Thoracic aorta (tissue), 2 donors: ENCODE measurements at regions not wholly inside any gene's neighbourhood (a gene's known extent, or its start where the extent isn't known, plus 50 kb on each side); places are given as distances from the start of the nearest gene placed in this dataset.

Experiments
- ATAC-seq: fragments of 150-250 bp; one replicate; pipeline ENCODE4 v1.8.0; 2017; ENCODE audit warnings: low read depth; ENCODE audit not compliant: insufficient number of reproducible peaks, low FRiP score
- DNase-seq: peaks from one replicate; pipeline ENCODE4 v3.0.0-alpha.2; 2020; ENCODE audit warnings: low spot score
- H3K27ac ChIP-seq, 2 donors: fragments of 200-600 bp; sonication (generic); 1 replicate in 1 of 2; 2 replicates in 1 of 2; pipeline ENCODE4 v1.5.1; 2016; ENCODE audit warnings: mild to moderate bottlenecking in 2 of 2, moderate library complexity in 2 of 2
- H3K27me3 ChIP-seq: fragments of 200-600 bp; sonication (generic); replicated peaks from 2 replicates; pipeline ENCODE4 v1.6.0; 2016; ENCODE audit warnings: mild to moderate bottlenecking; ENCODE audit not compliant: insufficient read depth
- H3K36me3 ChIP-seq: fragments of 200-600 bp; sonication (generic); one replicate; pipeline ENCODE4 v1.5.1; 2016
- H3K4me1 ChIP-seq, 2 donors: fragments of 200-600 bp; sonication (generic); 1 replicate in 1 of 2; 2 replicates in 1 of 2; pipeline versions ENCODE4 v1.5.1 to v1.6.0; 2016; ENCODE audit warnings: low read depth in 2 of 2, mild to moderate bottlenecking in 1 of 2; ENCODE audit not compliant: control insufficient read depth in 1 of 2
- H3K4me3 ChIP-seq: fragments of 200-600 bp; sonication (generic); 2 replicates; pipeline ENCODE4 v1.5.1; 2016; ENCODE audit warnings: mild to moderate bottlenecking
- H3K9me3 ChIP-seq: fragments of 200-600 bp; sonication (generic); 2 replicates; pipeline ENCODE4 v1.5.1; 2016
- TF ChIP-seq, protein P1 (sequence below): fragments of 200-600 bp; sonication (generic); IDR thresholded peaks from one replicate; pipeline ENCODE4 v1.5.1; 2019; ENCODE audit warnings: antibody characterized with exemption

DNA sequence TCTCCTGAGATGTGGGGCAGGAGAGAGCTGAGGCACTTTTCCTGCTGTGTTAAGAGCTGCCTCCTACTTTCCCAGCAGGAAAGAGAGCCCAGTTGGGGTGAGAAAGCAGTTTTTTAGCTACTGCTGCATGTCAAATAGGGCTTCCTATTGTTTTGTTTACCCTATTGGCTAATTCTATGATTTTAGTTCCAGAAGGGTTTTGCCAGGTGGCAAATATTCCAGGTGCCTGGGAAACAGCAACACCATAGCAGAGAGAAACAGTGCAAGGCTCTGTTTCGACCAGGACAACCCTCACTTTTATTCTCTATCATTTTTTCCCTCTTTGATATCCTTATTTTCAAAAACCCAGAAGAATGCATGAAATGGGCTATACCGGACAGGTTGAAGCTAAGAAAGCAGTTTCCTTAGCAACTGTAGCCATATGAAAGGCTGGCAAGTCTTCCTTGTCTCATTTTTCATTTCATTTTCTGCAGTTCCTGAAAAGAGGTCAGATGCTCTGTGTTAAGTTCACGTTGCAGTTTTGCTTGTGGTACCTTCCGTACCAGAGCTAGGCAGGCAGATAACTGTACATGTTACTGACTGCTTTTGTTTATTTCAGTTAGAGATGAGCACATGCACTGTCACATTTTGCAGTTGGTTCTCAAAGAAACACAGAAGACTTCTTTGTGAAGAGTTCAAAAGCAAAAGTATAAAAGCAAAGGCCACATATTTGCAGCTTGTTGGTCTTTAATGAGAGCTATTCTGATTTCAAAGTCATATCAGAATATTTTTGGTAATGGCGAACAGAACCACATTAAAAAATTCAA lies 84.8 kb downstream of the AQP4 start:
- TF ChIP-seq, protein P1, sequence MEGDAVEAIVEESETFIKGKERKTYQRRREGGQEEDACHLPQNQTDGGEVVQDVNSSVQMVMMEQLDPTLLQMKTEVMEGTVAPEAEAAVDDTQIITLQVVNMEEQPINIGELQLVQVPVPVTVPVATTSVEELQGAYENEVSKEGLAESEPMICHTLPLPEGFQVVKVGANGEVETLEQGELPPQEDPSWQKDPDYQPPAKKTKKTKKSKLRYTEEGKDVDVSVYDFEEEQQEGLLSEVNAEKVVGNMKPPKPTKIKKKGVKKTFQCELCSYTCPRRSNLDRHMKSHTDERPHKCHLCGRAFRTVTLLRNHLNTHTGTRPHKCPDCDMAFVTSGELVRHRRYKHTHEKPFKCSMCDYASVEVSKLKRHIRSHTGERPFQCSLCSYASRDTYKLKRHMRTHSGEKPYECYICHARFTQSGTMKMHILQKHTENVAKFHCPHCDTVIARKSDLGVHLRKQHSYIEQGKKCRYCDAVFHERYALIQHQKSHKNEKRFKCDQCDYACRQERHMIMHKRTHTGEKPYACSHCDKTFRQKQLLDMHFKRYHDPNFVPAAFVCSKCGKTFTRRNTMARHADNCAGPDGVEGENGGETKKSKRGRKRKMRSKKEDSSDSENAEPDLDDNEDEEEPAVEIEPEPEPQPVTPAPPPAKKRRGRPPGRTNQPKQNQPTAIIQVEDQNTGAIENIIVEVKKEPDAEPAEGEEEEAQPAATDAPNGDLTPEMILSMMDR: no peak
- Histone ChIP-seq H3K4me1 (no peaks in the 10 kb centered on the region), H3K27me3 (no peaks in the 10 kb centered on the region), H3K36me3 (no peaks in the 10 kb centered on the region), H3K4me3 (no peak overlapping the region), H3K9me3 (no peaks in the 10 kb centered on the region), H3K27ac (no peak overlapping the region)
- ATAC-seq (no peak), DNase-seq (no peak)

DNA sequence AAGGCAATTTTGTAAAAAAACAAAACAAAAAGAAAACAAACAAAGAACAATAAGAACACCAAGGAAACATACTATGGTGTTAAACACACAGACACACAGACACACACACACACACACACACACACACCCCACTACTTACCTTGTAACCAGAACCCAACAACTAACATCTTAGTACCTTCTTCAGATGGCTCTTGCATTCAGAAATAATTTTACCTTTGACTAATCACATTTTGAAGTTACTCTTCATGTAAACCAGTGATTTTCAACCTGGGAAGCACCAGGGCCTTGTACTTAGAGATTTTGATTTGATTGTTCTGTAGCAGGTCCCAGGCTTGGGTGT lies 87.5 kb downstream of the AQP4 start:
- TF ChIP-seq, protein P1: no peak
- H3K9me3 ChIP-seq: no peaks in the 10 kb centered on the region
- no peaks in the 10 kb centered on the region for H3K27me3 ChIP-seq
- no peak overlapping the region for H3K4me3 ChIP-seq
- H3K4me1 ChIP-seq: no peaks in the 10 kb centered on the region
- DNase-seq (no peak), ATAC-seq (no peak)
- H3K27ac ChIP-seq: no peak overlapping the region
- H3K36me3 ChIP-seq: no peaks in the 10 kb centered on the region

DNA sequence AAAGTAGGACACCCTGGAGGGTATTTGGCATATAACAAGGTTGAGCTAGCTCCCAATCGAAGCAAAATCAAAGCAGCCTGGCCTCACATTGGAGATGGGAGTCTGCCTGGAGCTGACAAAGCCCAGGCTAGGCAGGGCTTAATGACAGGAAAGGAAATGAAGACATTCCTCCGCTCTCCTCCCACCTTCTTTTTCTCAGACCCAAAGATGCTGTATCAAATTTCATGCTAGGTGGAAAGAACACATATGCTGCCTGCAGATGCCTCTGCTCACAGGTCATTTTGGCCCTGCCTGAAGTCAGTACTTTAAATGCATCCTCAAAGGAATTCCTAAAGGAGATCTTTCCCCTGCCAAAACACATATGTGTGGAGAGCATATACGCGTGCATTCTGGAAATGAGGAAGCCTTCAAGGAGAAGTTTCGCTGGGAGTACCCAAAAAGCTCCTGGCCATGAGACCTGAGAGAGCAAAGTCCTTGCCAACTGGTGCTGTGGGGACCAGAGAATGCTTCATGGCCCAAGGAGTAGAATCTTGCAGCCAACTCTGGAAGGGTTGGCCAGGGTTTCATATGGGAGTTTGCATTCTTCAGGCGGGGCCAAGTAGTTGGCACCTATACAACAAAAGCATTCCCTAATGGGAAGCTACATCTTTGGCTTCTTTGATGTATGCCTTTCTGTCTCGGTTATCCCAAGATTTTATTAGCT lies 88.0 kb downstream of the AQP4 start:
- Histone ChIP-seq H3K27me3 (no peaks in the 10 kb centered on the region), H3K9me3 (no peaks in the 10 kb centered on the region), H3K36me3 (no peaks in the 10 kb centered on the region), H3K4me3 (no peak overlapping the region), H3K4me1 (no peaks in the 10 kb centered on the region), H3K27ac (no peak overlapping the region)
- no peak for DNase-seq
- TF ChIP-seq, protein P1: no peak
- ATAC-seq: no peak

DNA sequence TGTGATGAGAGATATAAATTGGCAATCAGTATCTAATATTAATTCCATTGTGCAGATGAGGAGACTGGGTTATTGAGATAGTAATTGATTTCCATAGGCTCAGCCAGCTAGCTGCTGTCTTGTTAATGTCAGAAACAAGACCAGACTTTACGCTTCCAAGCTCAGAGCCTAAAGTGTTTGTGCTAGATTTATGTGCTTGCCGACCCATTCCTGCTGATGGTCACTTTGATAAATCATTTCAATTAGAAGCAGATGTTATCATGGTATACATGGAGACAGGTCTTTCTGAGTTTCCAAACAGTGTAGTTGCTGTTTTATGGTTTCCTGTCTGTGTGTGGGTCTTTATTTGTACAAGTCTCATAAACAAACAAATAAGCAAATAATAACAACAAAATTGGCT lies 92.8 kb downstream of the AQP4 start:
- DNase-seq: no peak
- Histone ChIP-seq H3K27ac (no peak overlapping the region), H3K27me3 (no peaks in the 10 kb centered on the region), H3K36me3 (no peaks in the 10 kb centered on the region), H3K4me3 (no peak overlapping the region), H3K4me1 (no peaks in the 10 kb centered on the region), H3K9me3 (no peaks in the 10 kb centered on the region)
- TF ChIP-seq, protein P1: no peak
- ATAC-seq: no peak

DNA sequence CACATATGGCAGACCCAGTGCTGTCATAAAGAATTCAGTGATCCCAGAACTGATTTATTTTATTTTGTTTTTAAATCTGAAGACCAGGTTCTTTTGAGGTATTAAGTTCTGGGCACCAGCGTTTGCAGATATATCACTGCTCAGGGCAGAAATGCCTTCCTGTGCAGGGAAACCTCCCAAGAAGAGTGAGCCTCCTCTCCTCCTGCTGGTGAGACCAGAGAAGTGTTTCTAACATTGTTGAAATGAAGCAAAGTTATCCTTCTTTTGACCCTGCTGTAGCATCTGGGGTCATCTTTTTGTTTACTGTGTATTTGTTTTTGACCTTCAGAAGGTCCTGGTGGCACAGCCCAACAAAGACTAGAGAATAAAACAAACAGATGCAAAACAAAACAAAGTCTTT lies 94.0 kb downstream of the AQP4 start:
- TF ChIP-seq, protein P1: no peak
- Histone ChIP-seq H3K36me3 (no peaks in the 10 kb centered on the region), H3K27ac (no peak overlapping the region), H3K9me3 (no peaks in the 10 kb centered on the region), H3K4me1 (no peaks in the 10 kb centered on the region), H3K4me3 (no peak overlapping the region), H3K27me3 (no peaks in the 10 kb centered on the region)
- no peak for DNase-seq
- no peak for ATAC-seq
